Hepatocyte (in vitro differentiated cells): ENCODE measurements at regions not wholly inside any gene's neighbourhood (a gene's known extent, or its start where the extent isn't known, plus 50 kb on each side); places are given as distances from the start of the nearest gene placed in this dataset.

ENCODE experiments used
- EZH2 ChIP-seq: fragments of 200-600 bp; sonication (generic); IDR thresholded peaks from 2 replicates; pipeline ENCODE4 v1.6.1; 2016; ENCODE audit warnings: antibody characterized with exemption, mild to moderate bottlenecking, borderline replicate concordance
- EZH2phosphoT487 ChIP-seq: fragments of 200-600 bp; sonication (generic); IDR thresholded peaks from one replicate; pipeline ENCODE4 v1.6.1; 2018; ENCODE audit warnings: antibody characterized with exemption, mild to moderate bottlenecking, low read depth, moderate library complexity; ENCODE audit not compliant: unreplicated experiment, severe bottlenecking
- TF ChIP-seq, protein P1 (sequence below): fragments of 200-600 bp; sonication (generic); IDR thresholded peaks from 2 replicates; pipeline ENCODE4 v1.5.1; 2016; ENCODE audit warnings: antibody characterized with exemption, mild to moderate bottlenecking; ENCODE audit not compliant: poor library complexity

DNA sequence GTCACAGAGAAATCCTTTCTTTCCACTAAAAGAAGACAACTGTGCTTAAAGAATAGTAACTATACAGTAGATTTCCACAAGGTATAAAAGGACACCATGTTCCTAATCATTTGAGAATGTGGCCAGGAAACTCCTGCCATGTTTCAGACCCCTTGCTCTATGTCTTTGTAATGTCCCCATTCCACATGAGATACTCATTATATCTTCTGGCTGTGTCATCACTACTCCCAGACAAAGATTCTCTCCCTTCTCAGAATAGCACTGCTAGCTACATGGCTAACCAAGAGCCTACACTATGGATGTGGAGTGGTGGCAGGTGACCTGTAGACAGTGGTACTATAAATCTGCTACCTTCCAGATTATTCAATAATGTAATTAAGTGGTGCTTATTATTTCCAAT is 218.1 kb upstream of the MCHR2 start:
- TF ChIP-seq, protein P1, sequence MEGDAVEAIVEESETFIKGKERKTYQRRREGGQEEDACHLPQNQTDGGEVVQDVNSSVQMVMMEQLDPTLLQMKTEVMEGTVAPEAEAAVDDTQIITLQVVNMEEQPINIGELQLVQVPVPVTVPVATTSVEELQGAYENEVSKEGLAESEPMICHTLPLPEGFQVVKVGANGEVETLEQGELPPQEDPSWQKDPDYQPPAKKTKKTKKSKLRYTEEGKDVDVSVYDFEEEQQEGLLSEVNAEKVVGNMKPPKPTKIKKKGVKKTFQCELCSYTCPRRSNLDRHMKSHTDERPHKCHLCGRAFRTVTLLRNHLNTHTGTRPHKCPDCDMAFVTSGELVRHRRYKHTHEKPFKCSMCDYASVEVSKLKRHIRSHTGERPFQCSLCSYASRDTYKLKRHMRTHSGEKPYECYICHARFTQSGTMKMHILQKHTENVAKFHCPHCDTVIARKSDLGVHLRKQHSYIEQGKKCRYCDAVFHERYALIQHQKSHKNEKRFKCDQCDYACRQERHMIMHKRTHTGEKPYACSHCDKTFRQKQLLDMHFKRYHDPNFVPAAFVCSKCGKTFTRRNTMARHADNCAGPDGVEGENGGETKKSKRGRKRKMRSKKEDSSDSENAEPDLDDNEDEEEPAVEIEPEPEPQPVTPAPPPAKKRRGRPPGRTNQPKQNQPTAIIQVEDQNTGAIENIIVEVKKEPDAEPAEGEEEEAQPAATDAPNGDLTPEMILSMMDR: no peak
- no peak for TF ChIP-seq EZH2
- TF ChIP-seq EZH2phosphoT487: no peak
